ENCODE measurements at regions not wholly inside any gene's neighbourhood (a gene's known extent, or its start where the extent isn't known, plus 50 kb on each side); places are given as distances from the start of the nearest gene placed in this dataset.

GRCh38 chr17:72558971-72559476, 438.2 kb downstream of the SOX9 start:
- TF ChIP-seq, protein P1, sequence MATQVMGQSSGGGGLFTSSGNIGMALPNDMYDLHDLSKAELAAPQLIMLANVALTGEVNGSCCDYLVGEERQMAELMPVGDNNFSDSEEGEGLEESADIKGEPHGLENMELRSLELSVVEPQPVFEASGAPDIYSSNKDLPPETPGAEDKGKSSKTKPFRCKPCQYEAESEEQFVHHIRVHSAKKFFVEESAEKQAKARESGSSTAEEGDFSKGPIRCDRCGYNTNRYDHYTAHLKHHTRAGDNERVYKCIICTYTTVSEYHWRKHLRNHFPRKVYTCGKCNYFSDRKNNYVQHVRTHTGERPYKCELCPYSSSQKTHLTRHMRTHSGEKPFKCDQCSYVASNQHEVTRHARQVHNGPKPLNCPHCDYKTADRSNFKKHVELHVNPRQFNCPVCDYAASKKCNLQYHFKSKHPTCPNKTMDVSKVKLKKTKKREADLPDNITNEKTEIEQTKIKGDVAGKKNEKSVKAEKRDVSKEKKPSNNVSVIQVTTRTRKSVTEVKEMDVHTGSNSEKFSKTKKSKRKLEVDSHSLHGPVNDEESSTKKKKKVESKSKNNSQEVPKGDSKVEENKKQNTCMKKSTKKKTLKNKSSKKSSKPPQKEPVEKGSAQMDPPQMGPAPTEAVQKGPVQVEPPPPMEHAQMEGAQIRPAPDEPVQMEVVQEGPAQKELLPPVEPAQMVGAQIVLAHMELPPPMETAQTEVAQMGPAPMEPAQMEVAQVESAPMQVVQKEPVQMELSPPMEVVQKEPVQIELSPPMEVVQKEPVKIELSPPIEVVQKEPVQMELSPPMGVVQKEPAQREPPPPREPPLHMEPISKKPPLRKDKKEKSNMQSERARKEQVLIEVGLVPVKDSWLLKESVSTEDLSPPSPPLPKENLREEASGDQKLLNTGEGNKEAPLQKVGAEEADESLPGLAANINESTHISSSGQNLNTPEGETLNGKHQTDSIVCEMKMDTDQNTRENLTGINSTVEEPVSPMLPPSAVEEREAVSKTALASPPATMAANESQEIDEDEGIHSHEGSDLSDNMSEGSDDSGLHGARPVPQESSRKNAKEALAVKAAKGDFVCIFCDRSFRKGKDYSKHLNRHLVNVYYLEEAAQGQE (IDR thresholded peaks at IDR 0.05; ENCODE audit: insufficient read depth in 1 of 2, low read depth in 2 of 2, low read length in 2 of 2): no peak
- TF ChIP-seq TAF1 (IDR thresholded peaks at IDR 0.05; ENCODE audit: borderline replicate concordance, insufficient read depth, low read length) (no peak), FOXP2 (optimal IDR thresholded peaks at IDR 0.05; ENCODE audit: borderline replicate concordance, extremely low read depth, extremely low read length, insufficient read depth) (no peak)

DNA sequence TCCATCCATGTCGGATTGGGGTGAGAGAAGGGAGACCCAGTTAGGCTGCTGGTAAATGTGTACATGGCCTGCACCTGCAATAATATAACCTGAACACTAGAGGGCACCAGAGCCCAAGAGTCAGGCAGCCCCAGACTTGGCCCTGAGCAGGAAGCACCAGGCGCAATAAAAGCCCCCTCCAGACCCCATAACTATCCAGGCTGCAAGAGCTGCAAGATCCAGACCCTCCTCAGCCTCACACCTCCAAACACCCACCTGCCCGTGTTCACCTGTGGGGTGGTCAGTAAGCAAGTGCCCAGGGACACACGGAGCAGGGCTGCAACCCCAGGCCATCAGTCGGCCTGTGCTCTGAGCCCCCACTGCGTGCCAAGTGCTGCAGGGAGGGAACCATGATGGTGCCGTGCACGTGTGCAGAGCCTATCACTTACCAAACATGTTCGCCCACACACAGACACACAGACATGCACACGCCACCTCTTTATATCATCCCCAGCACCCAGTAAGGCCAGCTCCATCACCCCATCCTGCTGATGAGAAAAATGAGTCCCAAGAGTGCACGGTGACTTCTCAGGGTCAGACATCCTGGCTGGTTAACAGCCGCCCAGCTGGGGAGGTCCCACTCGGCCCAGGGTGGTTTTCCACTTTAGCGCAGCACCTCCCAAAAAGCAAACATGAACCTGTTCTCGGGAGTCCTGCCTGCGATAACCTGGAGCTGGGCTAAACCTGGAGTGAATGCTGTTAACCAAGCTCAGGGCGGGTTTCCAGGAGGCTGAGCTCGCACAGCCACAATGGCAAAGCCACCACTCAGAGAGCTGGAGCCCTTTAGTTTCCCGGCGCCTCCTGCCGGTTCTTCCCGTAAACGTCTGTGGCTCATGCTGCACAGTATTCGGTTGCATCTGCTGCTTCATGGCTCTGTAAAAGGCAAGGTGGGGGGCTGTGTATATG, 439.8 kb downstream of the SOX9 start:
- TF ChIP-seq POLR2AphosphoS5 (IDR thresholded peaks at IDR 0.05; ENCODE audit: low read depth, low read length) (no peak), TAF1 (IDR thresholded peaks at IDR 0.05; ENCODE audit: borderline replicate concordance, insufficient read depth, low read length) (no peak)

- TF ChIP-seq FOXP2 (optimal IDR thresholded peaks at IDR 0.05; ENCODE audit: borderline replicate concordance, extremely low read depth, extremely low read length, insufficient read depth) (no peak), TAF1 (IDR thresholded peaks at IDR 0.05; ENCODE audit: borderline replicate concordance, insufficient read depth, low read length) (no peak)
Measured at GRCh38 chr17:72561266-72561665, 440.4 kb downstream of the SOX9 start.

DNA sequence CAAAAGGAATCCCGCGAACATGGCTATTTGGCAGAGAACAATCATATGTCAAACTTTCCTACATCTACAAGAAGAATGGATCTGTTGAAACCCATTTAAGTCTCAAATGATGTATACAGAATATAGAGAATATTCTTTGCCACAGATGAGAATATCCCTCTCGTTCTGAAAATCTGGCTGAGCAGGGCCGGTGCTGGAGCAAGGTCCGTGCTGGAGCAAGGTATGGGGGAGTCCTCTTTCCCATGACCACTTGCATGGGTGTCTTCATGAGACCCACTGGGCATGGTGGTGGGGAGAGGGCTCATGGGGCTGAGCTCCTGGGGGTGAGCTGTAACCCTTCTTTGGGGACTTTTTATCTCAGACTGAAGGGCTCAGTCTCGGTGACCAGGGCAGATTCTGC, 440.9 kb downstream of the SOX9 start:
- no peak for TF ChIP-seq SIN3A (IDR thresholded peaks at IDR 0.05; ENCODE audit: borderline replicate concordance, insufficient read depth, low read length)
- TF ChIP-seq, protein P1 (IDR thresholded peaks at IDR 0.05; ENCODE audit: insufficient read depth in 1 of 2, low read depth in 2 of 2, low read length in 2 of 2): no peak
- no peak for TF ChIP-seq TAF1 (IDR thresholded peaks at IDR 0.05; ENCODE audit: borderline replicate concordance, insufficient read depth, low read length)
- no peak for TF ChIP-seq FOXP2 (optimal IDR thresholded peaks at IDR 0.05; ENCODE audit: borderline replicate concordance, extremely low read depth, extremely low read length, insufficient read depth)

GRCh38 chr17:72562615-72563188, 441.9 kb downstream of the SOX9 start:
- TF ChIP-seq TAF1 (IDR thresholded peaks at IDR 0.05; ENCODE audit: borderline replicate concordance, insufficient read depth, low read length): no peak
- TF ChIP-seq FOXP2 (optimal IDR thresholded peaks at IDR 0.05; ENCODE audit: borderline replicate concordance, extremely low read depth, extremely low read length, insufficient read depth): no peak
- no peak for TF ChIP-seq SIN3A (IDR thresholded peaks at IDR 0.05; ENCODE audit: borderline replicate concordance, insufficient read depth, low read length)
- no peak for TF ChIP-seq POLR2AphosphoS5 (IDR thresholded peaks at IDR 0.05; ENCODE audit: low read depth, low read length)
- TF ChIP-seq, protein P1 (IDR thresholded peaks at IDR 0.05; ENCODE audit: insufficient read depth in 1 of 2, low read depth in 2 of 2, low read length in 2 of 2): no peak

DNA sequence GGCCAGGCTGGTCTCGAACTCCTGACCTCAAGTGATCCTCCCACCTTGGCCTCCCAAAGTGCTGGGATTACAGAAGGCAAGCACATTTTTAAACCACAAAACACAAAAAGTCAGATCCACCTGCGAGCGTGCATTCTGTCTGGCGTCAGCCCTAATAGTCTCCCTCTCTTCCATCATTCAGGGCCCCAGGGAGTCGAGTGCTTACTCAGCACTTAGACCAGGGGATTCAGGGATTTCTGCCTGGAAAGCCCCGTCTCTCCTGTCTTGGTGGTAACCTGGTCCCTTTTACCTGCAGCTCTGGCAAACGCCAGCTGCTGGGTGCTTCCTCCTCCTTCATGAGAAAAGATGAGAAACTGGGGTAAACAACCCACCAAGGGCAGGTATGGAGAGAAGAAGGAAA, 443.1 kb downstream of the SOX9 start:
- TF ChIP-seq, protein P1 (IDR thresholded peaks at IDR 0.05; ENCODE audit: insufficient read depth in 1 of 2, low read depth in 2 of 2, low read length in 2 of 2): no peak
- TF ChIP-seq FOXP2 (optimal IDR thresholded peaks at IDR 0.05; ENCODE audit: borderline replicate concordance, extremely low read depth, extremely low read length, insufficient read depth): no peak
- no peak for TF ChIP-seq TAF1 (IDR thresholded peaks at IDR 0.05; ENCODE audit: borderline replicate concordance, insufficient read depth, low read length)
- no peak for TF ChIP-seq SIN3A (IDR thresholded peaks at IDR 0.05; ENCODE audit: borderline replicate concordance, insufficient read depth, low read length)
- TF ChIP-seq POLR2AphosphoS5 (IDR thresholded peaks at IDR 0.05; ENCODE audit: low read depth, low read length): no peak

Measured in PFSK-1 (cell line).